Heart left ventricle (tissue), 16 donors: ENCODE measurements at regions not wholly inside any gene's neighbourhood (a gene's known extent, or its start where the extent isn't known, plus 50 kb on each side); places are given as distances from the start of the nearest gene placed in this dataset.

Source experiments
- ATAC-seq, 4 donors: fragments of 200-7000 bp; cut with Tn5 transposase; one replicate each; pipeline ENCODE4 v1.9.1; 2020 to 2022; ENCODE audit warnings: moderate library complexity in 4 of 4, mild to moderate bottlenecking in 3 of 4, moderate number of reproducible peaks in 1 of 4
- DNase-seq, 5 donors: peaks; one replicate each; pipeline ENCODE4 v3.0.0-alpha.2; 2020
- H3K27ac ChIP-seq, 12 donors: fragments of 200-600 bp; sonication (generic) in 4 of 12; one replicate each; pipeline versions ENCODE4 v1.5.0 to v1.8.0; 2016 to 2022; ENCODE audit warnings: mild to moderate bottlenecking in 2 of 12
- H3K27me3 ChIP-seq, 9 donors: fragments of 200-600 bp; sonication (generic) in 2 of 9; one replicate each; pipeline versions ENCODE4 v1.5.1 to v1.8.0; 2016 to 2022; ENCODE audit warnings: mild to moderate bottlenecking in 3 of 9
- H3K36me3 ChIP-seq, 9 donors: fragments of 200-600 bp; sonication (generic) in 2 of 9; one replicate each; pipeline versions ENCODE4 v1.5.0 to v1.8.0; 2018 to 2022; ENCODE audit warnings: mild to moderate bottlenecking in 2 of 9
- H3K4me1 ChIP-seq, 12 donors: fragments of 200-600 bp; sonication (generic) in 4 of 12; one replicate each; pipeline versions ENCODE4 v1.5.0 to v1.8.0; 2016 to 2022; ENCODE audit warnings: mild to moderate bottlenecking in 3 of 12
- H3K4me3 ChIP-seq, 12 donors: fragments of 200-600 bp; sonication (generic) in 4 of 12; one replicate each; pipeline versions ENCODE4 v1.5.0 to v1.8.0; 2017 to 2022; ENCODE audit warnings: mild to moderate bottlenecking in 9 of 12, moderate library complexity in 4 of 12
- H3K9me3 ChIP-seq, 12 donors: fragments of 200-600 bp; sonication (generic) in 4 of 12; one replicate each; pipeline versions ENCODE4 v1.5.0 to v1.8.0; 2016 to 2022; ENCODE audit warnings: mild to moderate bottlenecking in 1 of 12
- CTCF ChIP-seq, 12 donors: fragments of 200-600 bp; sonication (generic) in 4 of 12; IDR thresholded peaks; one replicate each; pipeline versions ENCODE4 v1.5.0 to v1.8.0; 2018 to 2022; ENCODE audit warnings: antibody characterized with exemption in 12 of 12, mild to moderate bottlenecking in 5 of 12
- POLR2A ChIP-seq, 2 donors: fragments of 450-650 bp; IDR thresholded peaks; one replicate each; pipeline ENCODE4 v1.6.1; 2017; ENCODE audit warnings: antibody characterized with exemption in 2 of 2, mild to moderate bottlenecking in 2 of 2, moderate library complexity in 2 of 2
- WGBS, 4 donors: extraction: QIAGEN DNeasy Blood & Tissue Kit in 2 of 4; methylation state at CpG; one replicate each; pipeline versions ENCODE4 v1.1.5 to v1.1.7; 2013 to 2018; 5-methylcytosine and 5-hydroxymethylcytosine counted together
- intact Hi-C, 10 donors: fragments of 100-400 bp; cut with DNase I; formaldehyde crosslinking; loops; one replicate each; pipeline versions ENCODE4 v1.11.1 to v1.14.2; 2022
- donor health status: ischemic (EF 13 %, LVEDD 7.1; RV severe dilation, severe dysfunction).
- donor health status: healthy with polysubstance abuse.
- donor health status: DM: no; HTN: yes; CAD: no.
- donor health status: DM: no; HTN: no; CAD: no.
- donor health status: ischemic (EF 25% LVEDD 6.9; RV normal size, moderate dysfunction).
- donor health status: ischemic (EF 25% LVEDD 5.7; RV mildly dilated, moderate dysfunction).
- donor health status: healthy.
- donor health status: DM: yes; HTN: yes; CAD: no.
- donor health status: ischemic (EF 35%, LVEDD 5.7; RV mildly dilated, moderate dysfunction).
- donor health status: nonischemic (EF 11% LVEDD 7.7; RV severe dilation, severe dysfunction).
- donor health status: DM: yes; HTN: yes; CAD: no.
- donor health status: PGD.
- donor health status: ischemic (EF 29% LVEDD 5.4; RV normal size, mild dysfunction).
- donor health status: nonischemic (EF 23%, LVEDD 6.1; RV moderate dilation, normal function).

GRCh38 chr11:91981995-91982394 lies 242.6 kb upstream of the FAT3 start:
- intact Hi-C loops, result no loop called here
- TF ChIP-seq CTCF (IDR thresholded peaks at IDR 0.05), result no peak
- TF ChIP-seq POLR2A (IDR thresholded peaks at IDR 0.05), result no peak
- DNase-seq (peak in 4 of 5 donors; percentile 15 to 71 (median 30)), ATAC-seq (peak; percentile 83 to 97 (median 91))
- Histone ChIP-seq H3K27ac (no peak overlapping the region), H3K4me1 (peaks cover 0 to 5% (median 0%) of the 10 kb centered on the region in 12 donors), H3K4me3 (no peak overlapping the region), H3K9me3 (no peaks in the 10 kb centered on the region), H3K27me3 (no peaks in the 10 kb centered on the region), H3K36me3 (no peaks in the 10 kb centered on the region)
- 11 to 44% (median 19%) methylated on average over 1 of the region's 1 CpG for WGBS, 4 donors

DNA sequence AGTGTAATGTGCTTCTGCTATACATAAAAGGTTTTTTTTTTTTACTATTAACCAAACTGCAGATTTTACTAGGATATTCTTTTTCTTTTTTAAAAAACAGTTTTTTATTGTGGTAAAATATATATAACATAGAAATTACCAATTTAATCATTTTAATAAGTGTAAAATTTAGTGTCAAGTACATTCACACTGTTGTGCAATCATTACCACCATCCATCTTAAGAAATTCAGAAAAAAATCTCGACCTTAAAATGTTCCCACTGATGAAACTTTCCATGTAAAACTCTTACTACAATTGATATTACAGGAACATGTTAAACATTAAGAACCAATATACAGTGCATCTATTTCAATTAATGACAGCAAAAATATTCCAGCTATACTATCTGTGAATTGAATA lies 244.8 kb upstream of the FAT3 start:
- Histone ChIP-seq H3K27ac (no peak overlapping the region), H3K9me3 (no peaks in the 10 kb centered on the region), H3K27me3 (no peaks in the 10 kb centered on the region), H3K4me3 (no peak overlapping the region), H3K4me1 (peaks cover 0 to 5% (median 0%) of the 10 kb centered on the region in 12 donors), H3K36me3 (no peaks in the 10 kb centered on the region)
- intact Hi-C loops, result no loop called here
- no peak for TF ChIP-seq CTCF (IDR thresholded peaks at IDR 0.05)
- TF ChIP-seq POLR2A (IDR thresholded peaks at IDR 0.05), result no peak
- DNase-seq, result no peak
- 70 to 84% (median 77%) methylated on average over 1 of the region's 1 CpG for whole genome bisulfite sequencing, 4 donors
- ATAC-seq, result no peak

GRCh38 chr11:91978747-91979146 lies 245.9 kb upstream of the FAT3 start:
- TF ChIP-seq POLR2A (IDR thresholded peaks at IDR 0.05) (no peak), CTCF (IDR thresholded peaks at IDR 0.05) (no peak)
- Histone ChIP-seq H3K4me1 (peaks cover 0 to 5% (median 0%) of the 10 kb centered on the region in 12 donors), H3K9me3 (no peaks in the 10 kb centered on the region), H3K4me3 (no peak overlapping the region), H3K27ac (no peak overlapping the region), H3K27me3 (no peaks in the 10 kb centered on the region), H3K36me3 (no peaks in the 10 kb centered on the region)
- no peak for DNase-seq
- 81 to 94% (median 91%) methylated on average over 1 of the region's 1 CpG for WGBS, 4 donors
- intact Hi-C loops, result no loop called here
- no peak for ATAC-seq

- Histone ChIP-seq H3K27me3 (no peaks in the 10 kb centered on the region), H3K27ac (no peak overlapping the region), H3K9me3 (no peaks in the 10 kb centered on the region), H3K36me3 (no peaks in the 10 kb centered on the region), H3K4me1 (no peaks in the 10 kb centered on the region), H3K4me3 (no peak overlapping the region)
- no peak for ATAC-seq
- WGBS, 4 donors, result 49 to 82% (median 73%) methylated on average over 3 of the region's 3 CpGs
- no peak for DNase-seq
- no peak for TF ChIP-seq POLR2A (IDR thresholded peaks at IDR 0.05)
- TF ChIP-seq CTCF (IDR thresholded peaks at IDR 0.05), result no peak
- intact Hi-C loops, result no loop called here
These were observed 251.9 kb upstream of the FAT3 start for GRCh38 chr11:91972665-91973266.
